Activated naive CD8-positive, alpha-beta T cell treated with anti-CD3 and anti-CD28 coated beads, Interleukin-2, amount 10 ng/mL, durations not matched to agents 7 days and 5 days (primary cell): ENCODE measurements at regions not wholly inside any gene's neighbourhood (a gene's known extent, or its start where the extent isn't known, plus 50 kb on each side); places are given as distances from the start of the nearest gene placed in this dataset.
"Not testable (repeated sequence)": the region's sequence is repeated elsewhere in the genome, so short reads cannot be mapped to it uniquely, and the experiment has no call there.

Experiments used
- ATAC-seq: fragments of 150-1000 bp; cut with Tn5 transposase; one replicate; pipeline ENCODE4 v1.10.0; 2021; ENCODE audit warnings: low read depth, moderate library complexity
- POLR2A ChIA-PET: fragments of 350-600 bp; sonication (Branson Sonifier 250); formaldehyde crosslinking; loops from one replicate; lab custom pipeline; 2021; ENCODE audit warnings: antibody characterized with exemption; lab: Charles Lee
- DNase-seq: peaks from one replicate; pipeline ENCODE4 v3.0.0; 2021
- H3K27ac Mint-ChIP-seq: one replicate; pipeline ENCODE4 v1.8.0; 2022; ENCODE audit warnings: mild to moderate bottlenecking, mixed read lengths
- H3K27me3 Mint-ChIP-seq: one replicate; pipeline ENCODE4 v1.8.0; 2022; ENCODE audit warnings: mild to moderate bottlenecking, moderate library complexity, mixed read lengths
- H3K36me3 Mint-ChIP-seq: one replicate; pipeline ENCODE4 v1.8.0; 2021; ENCODE audit warnings: mild to moderate bottlenecking, mixed read lengths
- H3K4me1 Mint-ChIP-seq: one replicate; pipeline ENCODE4 v1.8.0; 2021; ENCODE audit warnings: mixed read lengths
- H3K4me3 Mint-ChIP-seq: one replicate; pipeline ENCODE4 v1.8.0; 2022; ENCODE audit warnings: mild to moderate bottlenecking, moderate library complexity, mixed read lengths
- H3K9me3 Mint-ChIP-seq: one replicate; pipeline ENCODE4 v1.8.0; 2021; ENCODE audit warnings: mixed read lengths

GRCh38 chr1:215003686-215004085 is 78.9 kb upstream of the KCNK2 start:
- no peaks in the 10 kb centered on the region for H3K36me3 Mint-ChIP-seq
- H3K4me3 Mint-ChIP-seq, result no peak overlapping the region
- no peak overlapping the region for H3K27ac Mint-ChIP-seq
- H3K27me3 Mint-ChIP-seq, result no peaks in the 10 kb centered on the region
- DNase-seq (no peak), ATAC-seq (no peak)
- POLR2A ChIA-PET, result no interaction called here
- H3K4me1 Mint-ChIP-seq, result no peaks in the 10 kb centered on the region
- H3K9me3 Mint-ChIP-seq, result no peaks in the 10 kb centered on the region

- ATAC-seq (no peak), DNase-seq (no peak)
- H3K4me1 Mint-ChIP-seq, result no peaks in the 10 kb centered on the region
- H3K4me3 Mint-ChIP-seq, result no peak overlapping the region
- no peaks in the 10 kb centered on the region for H3K27me3 Mint-ChIP-seq
- no peak overlapping the region for H3K27ac Mint-ChIP-seq
- no peaks in the 10 kb centered on the region for H3K36me3 Mint-ChIP-seq
- no peaks in the 10 kb centered on the region for H3K9me3 Mint-ChIP-seq
- POLR2A ChIA-PET, result no interaction called here
These were observed 78.3 kb upstream of the KCNK2 start for GRCh38 chr1:215004121-215004827.

GRCh38 chr1:215005078-215005477 is 77.5 kb upstream of the KCNK2 start:
- ATAC-seq, result no peak
- POLR2A ChIA-PET, result no interaction called here
- Mint-ChIP-seq H3K9me3 (no peaks in the 10 kb centered on the region), H3K27ac (no peak overlapping the region), H3K36me3 (no peaks in the 10 kb centered on the region), H3K4me3 (no peak overlapping the region), H3K4me1 (no peaks in the 10 kb centered on the region), H3K27me3 (no peaks in the 10 kb centered on the region)
- no peak for DNase-seq

- Mint-ChIP-seq H3K9me3 (no peaks in the 10 kb centered on the region), H3K4me1 (no peaks in the 10 kb centered on the region), H3K27ac (no peak overlapping the region), H3K4me3 (no peak overlapping the region), H3K27me3 (no peaks in the 10 kb centered on the region), H3K36me3 (no peaks in the 10 kb centered on the region)
- DNase-seq, result no peak
- POLR2A ChIA-PET, result no interaction called here
- ATAC-seq, result no peak
These were observed 76.7 kb upstream of the KCNK2 start for GRCh38 chr1:215005656-215006345.

GRCh38 chr1:215007880-215008279 is 74.7 kb upstream of the KCNK2 start:
- Mint-ChIP-seq H3K27ac (no peak overlapping the region), H3K36me3 (no peaks in the 10 kb centered on the region), H3K4me3 (no peak overlapping the region), H3K27me3 (no peaks in the 10 kb centered on the region), H3K4me1 (no peaks in the 10 kb centered on the region), H3K9me3 (no peaks in the 10 kb centered on the region)
- DNase-seq (no peak), ATAC-seq (no peak)
- POLR2A ChIA-PET, result no interaction called here

DNA sequence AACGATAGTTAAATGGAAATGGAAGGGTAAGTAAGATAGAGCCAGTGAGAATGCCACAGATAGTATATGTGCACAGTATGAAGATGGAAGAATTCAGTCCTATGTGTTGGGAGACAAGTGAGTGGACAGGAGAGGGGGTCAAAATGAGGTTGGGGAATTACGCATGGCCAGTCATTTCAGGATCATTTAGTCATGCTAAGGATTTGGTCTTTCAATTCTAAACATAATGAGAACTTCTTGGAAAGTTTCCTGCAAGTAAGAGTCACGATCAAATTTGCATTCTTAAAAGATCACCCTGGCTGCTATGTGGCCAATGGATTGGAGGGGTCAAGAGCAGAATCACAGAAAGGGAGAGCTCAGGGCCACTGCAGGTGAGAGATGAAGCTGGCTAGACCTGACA is 64.0 kb upstream of the KCNK2 start:
- Mint-ChIP-seq H3K4me1 (no peaks in the 10 kb centered on the region), H3K27me3 (no peaks in the 10 kb centered on the region), H3K36me3 (no peaks in the 10 kb centered on the region), H3K9me3 (no peaks in the 10 kb centered on the region), H3K4me3 (no peak overlapping the region), H3K27ac (no peak overlapping the region)
- DNase-seq (no peak), ATAC-seq (no peak)
- POLR2A ChIA-PET, result no interaction called here

DNA sequence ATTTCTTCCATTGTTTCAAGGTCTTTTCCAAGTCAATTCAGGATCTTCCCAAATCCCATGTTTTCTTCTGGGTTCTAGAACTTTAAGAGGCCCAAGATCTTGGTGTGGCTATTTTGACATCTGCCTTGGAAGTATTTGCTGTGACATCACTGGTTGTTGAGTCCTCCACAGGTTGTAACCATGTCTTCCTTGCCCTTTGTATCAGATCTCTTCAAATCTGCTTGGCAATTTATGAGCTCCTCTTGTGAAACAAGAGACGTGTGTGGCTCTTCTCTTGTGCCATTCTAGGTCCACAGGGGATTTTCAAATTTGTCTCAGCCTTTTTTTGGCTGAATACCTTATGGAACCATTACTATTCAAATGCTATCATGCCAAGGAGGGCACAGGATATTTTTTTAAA is 60.3 kb upstream of the KCNK2 start:
- Mint-ChIP-seq H3K9me3 (no peaks in the 10 kb centered on the region), H3K4me3 (no peak overlapping the region), H3K36me3 (no peaks in the 10 kb centered on the region), H3K4me1 (no peaks in the 10 kb centered on the region), H3K27me3 (no peaks in the 10 kb centered on the region), H3K27ac (no peak overlapping the region)
- no peak for DNase-seq
- ATAC-seq, result no peak
- POLR2A ChIA-PET, result no interaction called here

- H3K27me3 Mint-ChIP-seq, result no peaks in the 10 kb centered on the region
- DNase-seq (no peak), ATAC-seq (no peak)
- no peaks in the 10 kb centered on the region for H3K36me3 Mint-ChIP-seq
- H3K27ac Mint-ChIP-seq, result no peak overlapping the region
- no peak overlapping the region for H3K4me3 Mint-ChIP-seq
- H3K9me3 Mint-ChIP-seq, result no peaks in the 10 kb centered on the region
- POLR2A ChIA-PET, result no interaction called here
- H3K4me1 Mint-ChIP-seq, result no peaks in the 10 kb centered on the region
These were observed 59.8 kb upstream of the KCNK2 start for GRCh38 chr1:215022741-215023141.

DNA sequence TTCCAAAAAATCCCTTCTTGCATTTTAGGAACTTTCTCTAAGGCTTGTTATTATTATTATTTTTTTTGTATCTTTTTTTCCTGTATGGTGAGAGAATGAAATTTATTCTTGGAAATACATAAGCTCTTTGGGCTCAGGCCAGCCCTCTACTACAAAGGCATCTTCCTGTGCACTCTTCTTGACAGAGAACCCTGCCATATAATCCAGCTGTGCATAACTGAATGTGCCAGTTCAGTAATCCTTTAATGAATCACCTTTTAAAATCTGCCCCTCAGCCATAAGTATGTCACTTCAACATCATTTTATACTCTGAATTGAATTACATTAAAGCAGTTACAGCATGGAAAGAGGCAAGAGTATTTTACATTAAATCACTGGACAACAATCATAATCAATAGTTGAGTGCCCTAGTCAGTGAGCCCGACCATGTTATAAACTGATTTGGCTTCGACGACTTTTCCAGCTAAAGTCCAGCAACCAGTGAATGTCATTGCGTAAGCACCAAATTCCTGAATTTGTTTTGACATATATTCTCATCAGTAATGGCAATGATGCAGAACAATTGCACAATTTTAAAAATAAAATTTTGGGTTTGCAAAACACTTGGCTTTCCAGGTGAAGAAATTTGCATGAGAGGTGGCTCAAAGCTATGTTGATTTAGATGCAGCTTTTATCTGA is 59.2 kb upstream of the KCNK2 start:
- no peak for ATAC-seq
- Mint-ChIP-seq H3K9me3 (no peaks in the 10 kb centered on the region), H3K27me3 (no peaks in the 10 kb centered on the region), H3K4me1 (no peaks in the 10 kb centered on the region), H3K27ac (no peak overlapping the region), H3K36me3 (no peaks in the 10 kb centered on the region), H3K4me3 (no peak overlapping the region)
- POLR2A ChIA-PET, result no interaction called here
- no peak for DNase-seq

- no peaks in the 10 kb centered on the region for H3K36me3 Mint-ChIP-seq
- DNase-seq (no peak), ATAC-seq (no peak)
- H3K9me3 Mint-ChIP-seq, result no peaks in the 10 kb centered on the region
- no peaks in the 10 kb centered on the region for H3K4me1 Mint-ChIP-seq
- H3K4me3 Mint-ChIP-seq, result no peak overlapping the region
- POLR2A ChIA-PET, result no interaction called here
- H3K27me3 Mint-ChIP-seq, result no peaks in the 10 kb centered on the region
- H3K27ac Mint-ChIP-seq, result no peak overlapping the region
These were observed 53.6 kb upstream of the KCNK2 start for GRCh38 chr1:215028954-215029353.

DNA sequence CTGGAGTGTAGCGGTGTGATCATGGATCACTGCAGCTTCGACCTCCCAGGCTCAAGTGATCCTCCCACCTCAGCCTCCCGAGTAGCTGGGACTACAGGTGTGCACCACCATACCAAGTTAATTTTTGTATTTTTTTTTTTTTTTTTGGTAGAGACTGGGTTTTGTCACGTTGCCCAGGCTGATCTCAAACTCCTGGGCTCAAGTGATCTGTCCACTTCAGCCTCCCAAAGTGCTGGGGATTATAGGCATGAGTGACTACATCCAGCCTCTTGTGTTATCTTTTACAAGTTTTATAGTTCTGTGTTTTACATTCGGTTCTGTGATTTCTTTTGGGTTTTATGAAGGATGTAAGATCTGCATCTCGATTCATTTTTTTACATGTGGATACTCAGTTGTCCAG is 52.0 kb upstream of the KCNK2 start:
- H3K9me3 Mint-ChIP-seq, H3K4me1 Mint-ChIP-seq, H3K36me3 Mint-ChIP-seq, H3K27ac Mint-ChIP-seq, H3K4me3 Mint-ChIP-seq, ATAC-seq, POLR2A ChIA-PET, H3K27me3 Mint-ChIP-seq, DNase-seq: not testable (repeated sequence)

DNA sequence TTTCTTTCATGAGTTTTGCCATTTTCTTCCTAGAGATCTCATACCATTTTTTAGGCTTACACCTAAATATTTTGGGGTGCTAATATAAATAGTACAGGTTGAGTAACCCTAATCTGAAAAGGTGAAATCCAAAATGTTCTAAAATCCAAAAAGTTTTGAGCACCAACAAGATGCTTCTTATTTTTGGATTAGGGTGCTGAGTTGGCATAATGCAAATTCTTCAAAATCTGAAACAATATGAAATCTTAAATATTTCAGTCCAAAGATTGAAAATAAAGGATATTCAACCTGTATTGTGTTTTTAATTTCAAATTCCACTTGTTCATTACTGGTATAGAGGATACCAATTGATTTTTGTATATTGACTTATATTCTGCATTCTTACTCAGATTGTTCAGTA is 51.1 kb upstream of the KCNK2 start:
- ATAC-seq (no peak), DNase-seq (no peak)
- Mint-ChIP-seq H3K36me3 (no peaks in the 10 kb centered on the region), H3K4me3 (no peak overlapping the region), H3K4me1 (no peaks in the 10 kb centered on the region), H3K27ac (no peak overlapping the region), H3K27me3 (no peaks in the 10 kb centered on the region), H3K9me3 (no peaks in the 10 kb centered on the region)
- POLR2A ChIA-PET, result no interaction called here
